ENCODE measurements at regions not wholly inside any gene's neighbourhood (a gene's known extent, or its start where the extent isn't known, plus 50 kb on each side); places are given as distances from the start of the nearest gene placed in this dataset.

- no peaks in the 10 kb centered on the region for H3K36me3 ChIP-seq (replicated peaks; ENCODE audit: insufficient read depth, low read depth)
- 21% methylated on average over 5 of the region's 5 CpGs for whole genome bisulfite sequencing (ENCODE audit: low lambda C conversion rate, missing lambda C conversion rate)
- TF ChIP-seq CTCF (IDR thresholded peaks at IDR 0.05; ENCODE audit: poor library complexity): no peak
- no peak for TF ChIP-seq EZH2phosphoT487 (IDR thresholded peaks at IDR 0.05; ENCODE audit: low read depth, severe bottlenecking, unreplicated experiment)
- H4K20me1 ChIP-seq (ENCODE audit: insufficient read depth, poor library complexity, severe bottlenecking): no peaks in the 10 kb centered on the region
- H3K79me2 ChIP-seq: no peaks in the 10 kb centered on the region
- no peak for DNase-seq (ENCODE audit: low spot score)
- H3K4me1 ChIP-seq (ENCODE audit: insufficient read depth): peaks cover 2% of the 10 kb centered on the region
- H3K27ac ChIP-seq: no peak overlapping the region
- no peak overlapping the region for H2AFZ ChIP-seq
- no peak overlapping the region for H3K4me2 ChIP-seq
- no peak overlapping the region for H3K4me3 ChIP-seq
- no peaks in the 10 kb centered on the region for H3K9me2 ChIP-seq (replicated peaks; ENCODE audit: insufficient read depth)
- H3K27me3 ChIP-seq: no peaks in the 10 kb centered on the region
- H3K9me3 ChIP-seq (ENCODE audit: low read depth): no peaks in the 10 kb centered on the region
Observed at GRCh38 chr6:76416821-76417605, 344.6 kb upstream of the IMPG1 start.

GRCh38 chr6:76403064-76403463 is 330.6 kb upstream of the IMPG1 start:
- H3K36me3 ChIP-seq (replicated peaks; ENCODE audit: insufficient read depth, low read depth): no peaks in the 10 kb centered on the region
- H4K20me1 ChIP-seq (ENCODE audit: insufficient read depth, poor library complexity, severe bottlenecking): no peaks in the 10 kb centered on the region
- no peaks in the 10 kb centered on the region for H3K9me3 ChIP-seq (ENCODE audit: low read depth)
- no peak overlapping the region for H3K27ac ChIP-seq
- no peaks in the 10 kb centered on the region for H3K9me2 ChIP-seq (replicated peaks; ENCODE audit: insufficient read depth)
- DNase-seq (ENCODE audit: low spot score): no peak
- H3K4me2 ChIP-seq: no peak overlapping the region
- no peaks in the 10 kb centered on the region for H3K27me3 ChIP-seq
- H3K4me3 ChIP-seq: no peak overlapping the region
- TF ChIP-seq EZH2 (IDR thresholded peaks at IDR 0.05; ENCODE audit: borderline replicate concordance) (no peak), EZH2phosphoT487 (IDR thresholded peaks at IDR 0.05; ENCODE audit: low read depth, severe bottlenecking, unreplicated experiment) (no peak), CTCF (IDR thresholded peaks at IDR 0.05; ENCODE audit: poor library complexity) (no peak)
- no peaks in the 10 kb centered on the region for H3K79me2 ChIP-seq
- H2AFZ ChIP-seq: no peak overlapping the region
- no peaks in the 10 kb centered on the region for H3K4me1 ChIP-seq (ENCODE audit: insufficient read depth)

- Histone ChIP-seq H2AFZ (no peak overlapping the region), H3K4me3 (no peak overlapping the region), H3K4me1 (ENCODE audit: insufficient read depth) (no peaks in the 10 kb centered on the region), H3K9me2 (replicated peaks; ENCODE audit: insufficient read depth) (no peaks in the 10 kb centered on the region), H3K27ac (no peak overlapping the region), H3K9me3 (ENCODE audit: low read depth) (no peaks in the 10 kb centered on the region), H3K4me2 (no peak overlapping the region), H4K20me1 (ENCODE audit: insufficient read depth, poor library complexity, severe bottlenecking) (no peaks in the 10 kb centered on the region), H3K27me3 (no peaks in the 10 kb centered on the region), H3K36me3 (replicated peaks; ENCODE audit: insufficient read depth, low read depth) (no peaks in the 10 kb centered on the region), H3K79me2 (no peaks in the 10 kb centered on the region)
- DNase-seq (ENCODE audit: low spot score): no peak
- WGBS (ENCODE audit: low lambda C conversion rate, missing lambda C conversion rate): 92% methylated on average over 1 of the region's 1 CpG
- TF ChIP-seq CTCF (IDR thresholded peaks at IDR 0.05; ENCODE audit: poor library complexity) (no peak), EZH2 (IDR thresholded peaks at IDR 0.05; ENCODE audit: borderline replicate concordance) (no peak), EZH2phosphoT487 (IDR thresholded peaks at IDR 0.05; ENCODE audit: low read depth, severe bottlenecking, unreplicated experiment) (no peak)
Observed at GRCh38 chr6:76397966-76398365, 325.5 kb upstream of the IMPG1 start.

Data from hepatocyte (in vitro differentiated cells).